Tibial nerve (tissue), 4 donors: ENCODE measurements at regions not wholly inside any gene's neighbourhood (a gene's known extent, or its start where the extent isn't known, plus 50 kb on each side); places are given as distances from the start of the nearest gene placed in this dataset.

Experiments used
- DNase-seq, 2 donors: peaks; one replicate each; pipeline ENCODE4 v3.0.0-alpha.2; 2019; ENCODE audit warnings: low spot score in 2 of 2
- H3K27ac ChIP-seq, 4 donors: fragments of 200-600 bp; sonication (generic) in 3 of 4; one replicate each; pipeline ENCODE4 v1.5.1; 2017 to 2019; ENCODE audit warnings: mild to moderate bottlenecking in 1 of 4
- H3K27me3 ChIP-seq, 2 donors: fragments of 200-600 bp; sonication (generic) in 1 of 2; one replicate each; pipeline versions ENCODE4 v1.5.1 to v1.6.0; 2017 to 2019
- H3K36me3 ChIP-seq, 3 donors: fragments of 200-600 bp; sonication (generic); one replicate each; pipeline ENCODE4 v1.5.1; 2018 to 2019
- H3K4me1 ChIP-seq, 4 donors: fragments of 200-600 bp; sonication (generic) in 3 of 4; one replicate each; pipeline ENCODE4 v1.5.1; 2017 to 2019
- H3K4me3 ChIP-seq, 4 donors: fragments of 200-600 bp; sonication (generic) in 3 of 4; one replicate each; pipeline ENCODE4 v1.5.1; 2017 to 2019; ENCODE audit warnings: mild to moderate bottlenecking in 1 of 4, moderate library complexity in 1 of 4
- H3K9me3 ChIP-seq, 4 donors: fragments of 200-600 bp; sonication (generic) in 3 of 4; one replicate each; pipeline ENCODE4 v1.5.1; 2017 to 2019
- EP300 ChIP-seq, 2 donors: sonication (generic); formaldehyde crosslinking; IDR thresholded peaks; one replicate each; pipeline ENCODE4 v1.6.1; 2017; ENCODE audit warnings: antibody characterized with exemption in 2 of 2, mild to moderate bottlenecking in 1 of 2
- POLR2A ChIP-seq, 2 donors: fragments of 450-650 bp; IDR thresholded peaks; one replicate each; pipeline ENCODE4 v1.6.1; 2017; ENCODE audit warnings: antibody characterized with exemption in 2 of 2, mild to moderate bottlenecking in 2 of 2, moderate library complexity in 2 of 2
- whole genome bisulfite sequencing, 2 donors: methylation state at CpG; one replicate each; pipeline ENCODE4 v1.1.5; 2018; 5-methylcytosine and 5-hydroxymethylcytosine counted together
- TF ChIP-seq, protein P1 (sequence below), 5 experiments: fragments of 200-600 bp in 3 of 5; fragments of 450-650 bp in 2 of 5; sonication (generic) in 3 of 5; IDR thresholded peaks; one replicate each; pipeline ENCODE4 v1.5.1; 2016 to 2019; ENCODE audit warnings: antibody characterized with exemption in 5 of 5, mild to moderate bottlenecking in 3 of 5, moderate library complexity in 2 of 5

DNA sequence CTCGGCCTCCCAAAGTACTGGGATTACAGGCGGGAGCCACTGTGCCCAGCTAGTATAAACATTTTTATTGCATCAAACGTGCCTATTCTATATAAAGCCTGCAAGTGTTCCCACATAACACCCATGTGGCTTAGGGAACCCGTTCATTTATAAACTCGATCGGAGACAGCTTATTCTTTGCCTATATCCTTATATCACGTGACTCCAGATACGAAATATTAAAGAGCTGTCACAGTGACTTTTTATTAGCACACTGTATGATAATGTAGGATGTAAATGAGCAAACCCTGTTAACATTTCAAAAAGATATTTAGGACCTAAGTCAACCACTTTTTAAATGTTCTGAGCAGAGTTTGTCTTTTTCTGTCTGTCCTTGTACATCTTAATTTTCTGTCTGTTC is 642.9 kb upstream of the ADARB2 start:
- H3K36me3 ChIP-seq, result no peaks in the 10 kb centered on the region
- TF ChIP-seq, protein P1, sequence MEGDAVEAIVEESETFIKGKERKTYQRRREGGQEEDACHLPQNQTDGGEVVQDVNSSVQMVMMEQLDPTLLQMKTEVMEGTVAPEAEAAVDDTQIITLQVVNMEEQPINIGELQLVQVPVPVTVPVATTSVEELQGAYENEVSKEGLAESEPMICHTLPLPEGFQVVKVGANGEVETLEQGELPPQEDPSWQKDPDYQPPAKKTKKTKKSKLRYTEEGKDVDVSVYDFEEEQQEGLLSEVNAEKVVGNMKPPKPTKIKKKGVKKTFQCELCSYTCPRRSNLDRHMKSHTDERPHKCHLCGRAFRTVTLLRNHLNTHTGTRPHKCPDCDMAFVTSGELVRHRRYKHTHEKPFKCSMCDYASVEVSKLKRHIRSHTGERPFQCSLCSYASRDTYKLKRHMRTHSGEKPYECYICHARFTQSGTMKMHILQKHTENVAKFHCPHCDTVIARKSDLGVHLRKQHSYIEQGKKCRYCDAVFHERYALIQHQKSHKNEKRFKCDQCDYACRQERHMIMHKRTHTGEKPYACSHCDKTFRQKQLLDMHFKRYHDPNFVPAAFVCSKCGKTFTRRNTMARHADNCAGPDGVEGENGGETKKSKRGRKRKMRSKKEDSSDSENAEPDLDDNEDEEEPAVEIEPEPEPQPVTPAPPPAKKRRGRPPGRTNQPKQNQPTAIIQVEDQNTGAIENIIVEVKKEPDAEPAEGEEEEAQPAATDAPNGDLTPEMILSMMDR (IDR thresholded peaks at IDR 0.05), result no peak
- TF ChIP-seq EP300 (IDR thresholded peaks at IDR 0.05) (no peak), POLR2A (IDR thresholded peaks at IDR 0.05) (no peak)
- no peaks in the 10 kb centered on the region for H3K27me3 ChIP-seq
- no peak for DNase-seq
- peaks cover 0 to 4% (median 0%) of the 10 kb centered on the region in 4 donors for H3K9me3 ChIP-seq
- H3K4me3 ChIP-seq, result no peak overlapping the region
- WGBS, 2 donors, result 84 to 87% methylated on average over 8 of the region's 8 CpGs
- H3K4me1 ChIP-seq, result no peaks in the 10 kb centered on the region
- no peak overlapping the region for H3K27ac ChIP-seq

DNA sequence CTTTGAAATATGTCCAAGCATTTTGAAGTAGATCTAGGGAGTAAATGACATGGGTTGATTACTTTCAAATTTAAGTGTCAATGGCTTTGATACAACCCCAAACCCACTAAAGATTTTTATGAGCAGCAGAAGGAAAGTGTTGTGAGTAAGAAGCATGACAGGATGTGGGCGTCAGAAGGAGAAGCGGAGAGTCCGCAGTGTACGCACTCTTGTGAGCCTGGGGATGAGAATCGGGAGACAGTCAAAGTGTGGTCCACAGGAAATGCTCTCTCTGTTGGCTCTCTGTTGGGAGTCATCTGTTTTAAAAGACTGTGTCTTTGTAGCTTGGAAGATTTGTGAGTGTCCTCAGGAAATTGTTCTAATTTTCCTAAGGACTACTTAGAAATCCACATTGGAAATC is 629.8 kb upstream of the ADARB2 start:
- peaks cover 0 to 17% (median 0%) of the 10 kb centered on the region in 4 donors for H3K9me3 ChIP-seq
- no peak overlapping the region for H3K27ac ChIP-seq
- H3K36me3 ChIP-seq, result no peaks in the 10 kb centered on the region
- no peak overlapping the region for H3K4me3 ChIP-seq
- TF ChIP-seq POLR2A (IDR thresholded peaks at IDR 0.05) (no peak), EP300 (IDR thresholded peaks at IDR 0.05) (no peak)
- TF ChIP-seq, protein P1 (IDR thresholded peaks at IDR 0.05), result no peak
- no peaks in the 10 kb centered on the region for H3K27me3 ChIP-seq
- DNase-seq, result no peak
- no peaks in the 10 kb centered on the region for H3K4me1 ChIP-seq
- 43 to 45% methylated on average over 5 of the region's 5 CpGs for WGBS, 2 donors

DNA sequence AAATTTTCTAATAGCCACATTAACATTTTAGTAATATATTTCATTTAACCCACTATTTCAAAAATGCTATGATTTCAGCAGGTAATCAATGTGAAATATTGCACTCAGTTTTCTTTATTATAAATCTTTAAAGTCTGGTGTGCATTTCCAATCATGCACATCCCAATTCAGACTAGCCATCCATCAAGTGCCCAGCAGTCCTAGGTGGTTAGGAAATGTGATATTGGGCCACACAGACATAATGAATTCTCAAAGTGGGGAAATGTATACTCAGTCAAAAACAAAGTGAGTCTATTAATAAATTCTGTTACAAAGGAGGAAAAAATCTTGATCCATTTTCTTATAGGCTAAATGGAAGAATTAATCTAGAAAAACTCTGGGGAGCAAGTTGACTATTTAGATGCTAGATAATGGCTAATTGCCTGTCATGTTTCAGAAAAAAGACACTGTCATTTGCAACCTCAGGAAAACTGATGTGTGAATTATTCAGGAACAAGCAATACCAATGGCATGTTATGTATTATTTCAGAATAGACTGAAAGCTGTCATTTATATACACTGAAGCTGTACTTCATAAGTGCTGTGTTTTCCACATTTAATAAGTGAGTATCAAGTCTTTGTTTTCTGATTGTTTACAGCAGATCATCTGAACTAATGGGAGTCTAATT is 629.1 kb upstream of the ADARB2 start:
- TF ChIP-seq POLR2A (IDR thresholded peaks at IDR 0.05) (no peak), EP300 (IDR thresholded peaks at IDR 0.05) (no peak)
- TF ChIP-seq, protein P1 (IDR thresholded peaks at IDR 0.05), result no peak
- DNase-seq, result no peak
- H3K36me3 ChIP-seq, result no peaks in the 10 kb centered on the region
- H3K4me1 ChIP-seq, result no peaks in the 10 kb centered on the region
- no peak overlapping the region for H3K4me3 ChIP-seq
- H3K27ac ChIP-seq, result no peak overlapping the region
- peaks cover 0 to 16% (median 0%) of the 10 kb centered on the region in 4 donors for H3K9me3 ChIP-seq
- H3K27me3 ChIP-seq, result no peaks in the 10 kb centered on the region

DNA sequence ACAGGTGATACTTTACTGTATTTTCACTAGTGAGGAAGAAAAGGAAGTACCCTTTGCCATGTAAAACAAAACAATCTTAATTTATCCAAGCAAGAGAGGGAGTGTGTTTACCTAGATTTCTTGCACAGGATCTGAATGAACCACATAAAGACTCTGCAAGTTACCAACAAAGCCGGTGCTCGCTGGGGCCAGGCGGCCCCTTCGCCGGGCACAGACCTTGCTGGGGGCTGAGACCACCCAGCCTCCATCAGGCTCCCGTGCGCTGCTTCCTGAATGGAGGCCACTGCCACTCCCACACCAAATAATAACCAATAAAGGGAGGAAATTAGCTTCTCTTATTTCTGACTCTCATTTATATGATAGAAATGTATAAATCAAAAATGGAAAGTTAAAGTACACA is 625.0 kb upstream of the ADARB2 start:
- DNase-seq, result no peak
- H3K27ac ChIP-seq, result no peak overlapping the region
- TF ChIP-seq, protein P1 (IDR thresholded peaks at IDR 0.05), result no peak
- TF ChIP-seq EP300 (IDR thresholded peaks at IDR 0.05), result no peak
- TF ChIP-seq POLR2A (IDR thresholded peaks at IDR 0.05), result no peak
- 69 to 72% methylated on average over 7 of the region's 7 CpGs for WGBS, 2 donors
- H3K27me3 ChIP-seq, result no peaks in the 10 kb centered on the region
- no peaks in the 10 kb centered on the region for H3K9me3 ChIP-seq
- no peaks in the 10 kb centered on the region for H3K36me3 ChIP-seq
- H3K4me3 ChIP-seq, result no peak overlapping the region
- no peaks in the 10 kb centered on the region for H3K4me1 ChIP-seq

DNA sequence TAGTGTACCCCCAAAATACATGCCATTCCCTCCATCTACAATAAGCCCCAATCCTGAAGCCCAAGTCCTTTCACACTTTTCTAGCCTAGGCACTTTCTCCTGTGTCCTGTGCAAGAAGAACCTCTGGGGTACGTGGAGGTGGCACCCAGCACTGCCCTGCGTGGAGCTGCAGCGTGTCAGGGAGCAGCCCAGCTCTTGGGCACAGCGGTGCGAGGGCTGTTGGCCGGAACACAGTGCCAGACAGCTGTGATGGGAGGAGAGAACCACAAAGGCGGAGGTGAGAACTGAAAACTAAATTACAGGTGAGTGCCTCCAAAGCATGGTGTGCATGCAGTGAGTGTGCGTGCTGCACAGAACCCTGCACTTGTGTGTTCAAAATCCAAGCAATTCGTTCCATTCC is 621.3 kb upstream of the ADARB2 start:
- no peaks in the 10 kb centered on the region for H3K27me3 ChIP-seq
- no peak for TF ChIP-seq POLR2A (IDR thresholded peaks at IDR 0.05)
- TF ChIP-seq EP300 (IDR thresholded peaks at IDR 0.05), result no peak
- TF ChIP-seq, protein P1 (IDR thresholded peaks at IDR 0.05), result no peak
- no peaks in the 10 kb centered on the region for H3K36me3 ChIP-seq
- 90 to 97% methylated on average over 9 of the region's 9 CpGs for WGBS, 2 donors
- H3K4me3 ChIP-seq, result no peak overlapping the region
- no peak for DNase-seq
- H3K4me1 ChIP-seq, result no peaks in the 10 kb centered on the region
- no peaks in the 10 kb centered on the region for H3K9me3 ChIP-seq
- H3K27ac ChIP-seq, result no peak overlapping the region
